Heart left ventricle (tissue), 16 donors: ENCODE measurements at regions not wholly inside any gene's neighbourhood (a gene's known extent, or its start where the extent isn't known, plus 50 kb on each side); places are given as distances from the start of the nearest gene placed in this dataset.
A peak's percentile ranks its signal among the peaks of the same experiment; 100 is the strongest.

Experiments
- ATAC-seq, 4 donors: fragments of 200-7000 bp; cut with Tn5 transposase; one replicate each; pipeline ENCODE4 v1.9.1; 2020 to 2022; ENCODE audit warnings: moderate library complexity in 4 of 4, mild to moderate bottlenecking in 3 of 4, moderate number of reproducible peaks in 1 of 4
- DNase-seq, 5 donors: peaks; one replicate each; pipeline ENCODE4 v3.0.0-alpha.2; 2020
- H3K27ac ChIP-seq, 12 donors: fragments of 200-600 bp; sonication (generic) in 4 of 12; one replicate each; pipeline versions ENCODE4 v1.5.0 to v1.8.0; 2016 to 2022; ENCODE audit warnings: mild to moderate bottlenecking in 2 of 12
- H3K27me3 ChIP-seq, 9 donors: fragments of 200-600 bp; sonication (generic) in 2 of 9; one replicate each; pipeline versions ENCODE4 v1.5.1 to v1.8.0; 2016 to 2022; ENCODE audit warnings: mild to moderate bottlenecking in 3 of 9
- H3K36me3 ChIP-seq, 9 donors: fragments of 200-600 bp; sonication (generic) in 2 of 9; one replicate each; pipeline versions ENCODE4 v1.5.0 to v1.8.0; 2018 to 2022; ENCODE audit warnings: mild to moderate bottlenecking in 2 of 9
- H3K4me1 ChIP-seq, 12 donors: fragments of 200-600 bp; sonication (generic) in 4 of 12; one replicate each; pipeline versions ENCODE4 v1.5.0 to v1.8.0; 2016 to 2022; ENCODE audit warnings: mild to moderate bottlenecking in 3 of 12
- H3K4me3 ChIP-seq, 12 donors: fragments of 200-600 bp; sonication (generic) in 4 of 12; one replicate each; pipeline versions ENCODE4 v1.5.0 to v1.8.0; 2017 to 2022; ENCODE audit warnings: mild to moderate bottlenecking in 9 of 12, moderate library complexity in 4 of 12
- H3K9me3 ChIP-seq, 12 donors: fragments of 200-600 bp; sonication (generic) in 4 of 12; one replicate each; pipeline versions ENCODE4 v1.5.0 to v1.8.0; 2016 to 2022; ENCODE audit warnings: mild to moderate bottlenecking in 1 of 12
- POLR2A ChIP-seq, 2 donors: fragments of 450-650 bp; IDR thresholded peaks; one replicate each; pipeline ENCODE4 v1.6.1; 2017; ENCODE audit warnings: antibody characterized with exemption in 2 of 2, mild to moderate bottlenecking in 2 of 2, moderate library complexity in 2 of 2
- WGBS, 4 donors: extraction: QIAGEN DNeasy Blood & Tissue Kit in 2 of 4; methylation state at CpG; one replicate each; pipeline versions ENCODE4 v1.1.5 to v1.1.7; 2013 to 2018; 5-methylcytosine and 5-hydroxymethylcytosine counted together
- intact Hi-C, 10 donors: fragments of 100-400 bp; cut with DNase I; formaldehyde crosslinking; loops; one replicate each; pipeline versions ENCODE4 v1.11.1 to v1.14.2; 2022
- TF ChIP-seq, protein P1 (sequence below), 12 donors: fragments of 200-600 bp; sonication (generic) in 4 of 12; IDR thresholded peaks; one replicate each; pipeline versions ENCODE4 v1.5.0 to v1.8.0; 2018 to 2022; ENCODE audit warnings: antibody characterized with exemption in 12 of 12, mild to moderate bottlenecking in 5 of 12
- donor health status: ischemic (EF 13 %, LVEDD 7.1; RV severe dilation, severe dysfunction).
- donor health status: healthy with polysubstance abuse.
- donor health status: DM: no; HTN: yes; CAD: no.
- donor health status: DM: no; HTN: no; CAD: no.
- donor health status: ischemic (EF 25% LVEDD 6.9; RV normal size, moderate dysfunction).
- donor health status: ischemic (EF 25% LVEDD 5.7; RV mildly dilated, moderate dysfunction).
- donor health status: healthy.
- donor health status: DM: yes; HTN: yes; CAD: no.
- donor health status: ischemic (EF 35%, LVEDD 5.7; RV mildly dilated, moderate dysfunction).
- donor health status: nonischemic (EF 11% LVEDD 7.7; RV severe dilation, severe dysfunction).
- donor health status: DM: yes; HTN: yes; CAD: no.
- donor health status: PGD.
- donor health status: ischemic (EF 29% LVEDD 5.4; RV normal size, mild dysfunction).
- donor health status: nonischemic (EF 23%, LVEDD 6.1; RV moderate dilation, normal function).

DNA sequence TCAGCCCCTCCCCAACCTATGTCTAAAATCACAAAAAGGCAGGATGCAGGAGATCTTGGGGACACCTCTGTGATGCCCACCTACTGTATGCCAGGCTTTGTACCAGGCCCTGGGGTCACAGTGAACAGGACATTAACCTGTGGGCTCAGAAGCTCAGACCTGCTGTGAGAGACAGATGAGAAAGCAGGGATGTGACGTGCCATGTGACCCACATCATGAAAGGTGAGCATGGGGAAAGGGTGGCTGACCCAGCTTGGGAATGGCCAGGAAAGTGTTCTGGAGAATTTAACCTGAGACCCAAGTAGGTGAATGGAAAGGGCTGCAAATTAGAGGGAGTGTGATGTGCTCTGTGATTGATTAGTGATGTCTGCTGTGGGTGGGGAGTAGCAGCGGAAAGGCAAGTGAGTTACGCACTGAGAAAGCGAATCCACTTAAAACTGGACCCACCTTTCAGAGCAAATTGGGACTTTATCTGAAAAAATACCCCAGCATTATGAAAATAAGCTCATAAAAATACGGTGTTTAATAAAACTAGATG, 132.2 kb downstream of the IRF8 start:
- Histone ChIP-seq H3K27ac (no peak overlapping the region), H3K4me3 (no peak overlapping the region), H3K36me3 (no peaks in the 10 kb centered on the region), H3K27me3 (peaks cover 0 to 61% (median 6%) of the 10 kb centered on the region in 9 donors), H3K4me1 (peaks cover 0 to 17% (median 3%) of the 10 kb centered on the region in 12 donors), H3K9me3 (no peaks in the 10 kb centered on the region)
- ATAC-seq (no peak), DNase-seq (no peak)
- 88 to 97% (median 90%) methylated on average over 5 of the region's 5 CpGs for WGBS, 4 donors
- intact Hi-C loops = no loop called here
- TF ChIP-seq, protein P1, sequence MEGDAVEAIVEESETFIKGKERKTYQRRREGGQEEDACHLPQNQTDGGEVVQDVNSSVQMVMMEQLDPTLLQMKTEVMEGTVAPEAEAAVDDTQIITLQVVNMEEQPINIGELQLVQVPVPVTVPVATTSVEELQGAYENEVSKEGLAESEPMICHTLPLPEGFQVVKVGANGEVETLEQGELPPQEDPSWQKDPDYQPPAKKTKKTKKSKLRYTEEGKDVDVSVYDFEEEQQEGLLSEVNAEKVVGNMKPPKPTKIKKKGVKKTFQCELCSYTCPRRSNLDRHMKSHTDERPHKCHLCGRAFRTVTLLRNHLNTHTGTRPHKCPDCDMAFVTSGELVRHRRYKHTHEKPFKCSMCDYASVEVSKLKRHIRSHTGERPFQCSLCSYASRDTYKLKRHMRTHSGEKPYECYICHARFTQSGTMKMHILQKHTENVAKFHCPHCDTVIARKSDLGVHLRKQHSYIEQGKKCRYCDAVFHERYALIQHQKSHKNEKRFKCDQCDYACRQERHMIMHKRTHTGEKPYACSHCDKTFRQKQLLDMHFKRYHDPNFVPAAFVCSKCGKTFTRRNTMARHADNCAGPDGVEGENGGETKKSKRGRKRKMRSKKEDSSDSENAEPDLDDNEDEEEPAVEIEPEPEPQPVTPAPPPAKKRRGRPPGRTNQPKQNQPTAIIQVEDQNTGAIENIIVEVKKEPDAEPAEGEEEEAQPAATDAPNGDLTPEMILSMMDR (IDR thresholded peaks at IDR 0.05) = no peak
- TF ChIP-seq POLR2A (IDR thresholded peaks at IDR 0.05) = no peak

DNA sequence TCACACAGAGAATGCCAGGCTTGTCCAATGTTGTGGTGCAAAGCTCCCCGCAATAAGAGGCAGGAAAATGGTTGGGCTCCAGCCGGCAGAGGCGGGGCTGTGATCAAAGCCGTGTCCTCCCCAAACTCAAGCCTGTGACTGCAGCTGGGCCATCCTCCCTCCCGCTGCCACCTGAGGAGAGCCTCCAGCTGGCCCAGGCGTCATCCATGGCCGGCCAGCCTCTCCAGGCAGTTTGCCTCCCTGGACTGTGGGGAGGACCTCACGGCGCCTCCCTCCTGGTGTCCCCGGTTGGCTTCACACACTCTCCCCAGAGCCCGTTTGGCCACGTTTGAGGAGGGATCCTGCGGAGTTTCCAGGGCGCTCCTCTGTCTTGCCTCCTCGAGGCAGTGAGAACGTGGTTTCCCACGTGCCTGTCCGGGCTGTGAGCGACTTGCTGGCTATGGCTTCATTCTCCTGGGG, 134.1 kb downstream of the IRF8 start:
- H3K4me1 ChIP-seq = peaks cover 0 to 17% (median 3%) of the 10 kb centered on the region in 12 donors
- no peaks in the 10 kb centered on the region for H3K36me3 ChIP-seq
- TF ChIP-seq POLR2A (IDR thresholded peaks at IDR 0.05) = no peak
- TF ChIP-seq, protein P1 (IDR thresholded peaks at IDR 0.05) = no peak
- H3K9me3 ChIP-seq = no peaks in the 10 kb centered on the region
- peak overlapping the region in 2 of 12 donors; percentile 24 to 29 for H3K27ac ChIP-seq
- ATAC-seq (peak in 1 of 4 donors; percentile 55), DNase-seq (peak in 1 of 5 donors; percentile 29)
- H3K4me3 ChIP-seq = no peak overlapping the region
- WGBS, 4 donors = 28 to 38% (median 35%) methylated on average over 17 to 19 of the region's 19 CpGs
- intact Hi-C loops = no loop called here
- H3K27me3 ChIP-seq = peaks cover 0 to 43% (median 0%) of the 10 kb centered on the region in 9 donors

DNA sequence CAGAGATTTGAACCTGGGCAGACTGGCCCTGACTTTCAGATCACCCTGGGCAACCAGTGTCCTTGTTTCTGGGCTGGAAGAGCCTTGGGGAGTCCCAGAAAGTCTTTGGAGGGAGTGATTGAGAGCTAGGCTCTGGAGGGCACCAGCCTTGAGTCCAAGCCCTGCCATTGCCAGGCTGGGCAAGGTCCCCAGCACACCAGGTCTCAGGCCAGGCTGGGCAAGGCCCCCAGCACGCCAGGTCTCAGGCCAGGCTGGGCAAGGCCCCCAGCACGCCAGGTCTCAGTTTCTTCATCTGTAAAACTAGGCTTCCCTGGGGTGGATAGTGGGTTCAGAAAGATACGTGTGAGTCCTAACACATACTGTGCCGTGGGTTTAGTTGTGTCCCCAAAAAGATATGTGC, 135.0 kb downstream of the IRF8 start:
- H3K4me3 ChIP-seq = no peak overlapping the region
- H3K9me3 ChIP-seq = no peaks in the 10 kb centered on the region
- TF ChIP-seq, protein P1 (IDR thresholded peaks at IDR 0.05) = no peak
- no peak for TF ChIP-seq POLR2A (IDR thresholded peaks at IDR 0.05)
- 89 to 95% (median 94%) methylated on average over 3 to 4 of the region's 4 CpGs for WGBS, 4 donors
- intact Hi-C loops = no loop called here
- no peak for ATAC-seq
- H3K27ac ChIP-seq = no peak overlapping the region
- no peaks in the 10 kb centered on the region for H3K36me3 ChIP-seq
- peaks cover 0 to 17% (median 3%) of the 10 kb centered on the region in 12 donors for H3K4me1 ChIP-seq
- peaks cover 0 to 34% (median 0%) of the 10 kb centered on the region in 9 donors for H3K27me3 ChIP-seq
- DNase-seq = no peak

DNA sequence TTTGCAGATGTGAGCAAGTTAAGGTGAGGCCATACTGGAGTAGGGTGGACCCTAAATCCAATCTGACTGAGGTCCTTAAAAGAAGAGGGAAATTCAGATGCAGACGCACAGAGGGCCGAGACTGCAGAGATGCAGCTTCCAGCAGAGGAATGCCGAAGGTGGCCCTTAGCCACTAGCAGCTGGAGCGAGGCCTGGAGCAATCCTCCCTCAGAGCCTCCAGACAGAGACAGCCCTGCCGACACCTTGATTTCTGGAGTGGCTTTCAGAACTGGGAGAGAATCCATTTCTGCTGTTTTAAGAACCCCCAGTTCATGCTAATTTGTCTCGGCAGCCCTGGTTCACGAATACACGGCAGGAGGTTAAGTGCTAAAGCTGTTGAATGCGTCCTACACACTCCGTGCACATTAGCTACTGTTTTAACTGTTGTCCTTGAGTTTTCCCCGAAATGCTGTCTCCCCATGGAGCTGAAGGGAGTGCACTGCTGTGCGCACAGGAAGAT, 135.5 kb downstream of the IRF8 start:
- TF ChIP-seq, protein P1 (IDR thresholded peaks at IDR 0.05) = no peak
- no peak for TF ChIP-seq POLR2A (IDR thresholded peaks at IDR 0.05)
- Histone ChIP-seq H3K36me3 (no peaks in the 10 kb centered on the region), H3K27ac (no peak overlapping the region), H3K9me3 (no peaks in the 10 kb centered on the region), H3K4me1 (peaks cover 0 to 17% (median 3%) of the 10 kb centered on the region in 12 donors), H3K4me3 (no peak overlapping the region), H3K27me3 (peaks cover 0 to 29% (median under 1%) of the 10 kb centered on the region in 9 donors)
- 81 to 86% (median 83%) methylated on average over 12 of the region's 12 CpGs for WGBS, 4 donors
- no peak for ATAC-seq
- intact Hi-C loops = no loop called here
- no peak for DNase-seq
